Natural killer cell (primary cell): ENCODE measurements at regions not wholly inside any gene's neighbourhood (a gene's known extent, or its start where the extent isn't known, plus 50 kb on each side); places are given as distances from the start of the nearest gene placed in this dataset.
A peak's percentile ranks its signal among the peaks of the same experiment; 100 is the strongest.

Experiments
- ATAC-seq, 3 donors: fragments of 150-1000 bp in 2 of 3; fragments of 200-7000 bp in 1 of 3; cut with Tn5 transposase; 1 replicate in 1 of 3; 2 replicates in 2 of 3; pipeline ENCODE4 v1.10.0; 2021; ENCODE audit warnings: mild to moderate bottlenecking in 2 of 3, moderate library complexity in 2 of 3
- DNase-seq, 2 donors: peaks; one replicate each; pipeline versions ENCODE4 v3.0.0 to v3.0.0-alpha.2; 2013 to 2021; ENCODE audit warnings: mixed read lengths in 1 of 2
- H3K27ac ChIP-seq: one replicate; pipeline ENCODE4 v1.5.1; 2013; ENCODE audit warnings: mild to moderate bottlenecking, low read length
- H3K27me3 ChIP-seq: one replicate; pipeline ENCODE4 v1.6.1; 2013; ENCODE audit warnings: low read length; ENCODE audit not compliant: control insufficient read depth, insufficient read depth
- H3K36me3 ChIP-seq: one replicate; pipeline ENCODE4 v1.6.1; 2013; ENCODE audit warnings: low read length; ENCODE audit not compliant: control insufficient read depth, insufficient read depth
- H3K4me1 ChIP-seq: one replicate; pipeline ENCODE4 v1.6.1; 2013; ENCODE audit warnings: low read length; ENCODE audit not compliant: control insufficient read depth, insufficient read depth
- H3K4me3 ChIP-seq: one replicate; pipeline ENCODE4 v1.5.1; 2013; ENCODE audit warnings: low read length
- H3K9me3 ChIP-seq: one replicate; pipeline ENCODE4 v1.6.1; 2013; ENCODE audit warnings: low read length; ENCODE audit not compliant: control insufficient read depth, insufficient read depth
- H3K27ac Mint-ChIP-seq, 2 donors: one replicate each; pipeline ENCODE4 v1.8.0; 2022; ENCODE audit warnings: mild to moderate bottlenecking in 2 of 2, mixed read lengths in 2 of 2, moderate library complexity in 1 of 2
- H3K27me3 Mint-ChIP-seq, 2 donors: one replicate each; pipeline ENCODE4 v1.8.0; 2022; ENCODE audit warnings: low read depth in 2 of 2, mixed read lengths in 2 of 2
- H3K36me3 Mint-ChIP-seq: one replicate; pipeline ENCODE4 v1.8.0; 2022; ENCODE audit warnings: mixed read lengths
- H3K4me1 Mint-ChIP-seq, 2 donors: one replicate each; pipeline ENCODE4 v1.8.0; 2022; ENCODE audit warnings: mixed read lengths in 2 of 2
- H3K4me3 Mint-ChIP-seq: one replicate; pipeline ENCODE4 v1.8.0; 2022; ENCODE audit warnings: mild to moderate bottlenecking, moderate library complexity, mixed read lengths
- H3K9me3 Mint-ChIP-seq, 2 donors: one replicate each; pipeline ENCODE4 v1.8.0; 2022; ENCODE audit warnings: mixed read lengths in 2 of 2
- WGBS: methylation state at CpG from one replicate; pipeline ENCODE4 v1.1.7; 2013; ENCODE audit warnings: missing lambda C conversion rate; ENCODE audit not compliant: insufficient coverage; 5-methylcytosine and 5-hydroxymethylcytosine counted together
- intact Hi-C: fragments of 100-400 bp; cut with micrococcal nuclease; formaldehyde crosslinking; loops from one replicate; pipeline ENCODE4 v1.14.2; 2022
- TF ChIP-seq, protein P1 (sequence below): fragments of 200-600 bp; IDR thresholded peaks from one replicate; pipeline ENCODE4 v1.8.0; 2022; ENCODE audit warnings: antibody characterized with exemption

DNA sequence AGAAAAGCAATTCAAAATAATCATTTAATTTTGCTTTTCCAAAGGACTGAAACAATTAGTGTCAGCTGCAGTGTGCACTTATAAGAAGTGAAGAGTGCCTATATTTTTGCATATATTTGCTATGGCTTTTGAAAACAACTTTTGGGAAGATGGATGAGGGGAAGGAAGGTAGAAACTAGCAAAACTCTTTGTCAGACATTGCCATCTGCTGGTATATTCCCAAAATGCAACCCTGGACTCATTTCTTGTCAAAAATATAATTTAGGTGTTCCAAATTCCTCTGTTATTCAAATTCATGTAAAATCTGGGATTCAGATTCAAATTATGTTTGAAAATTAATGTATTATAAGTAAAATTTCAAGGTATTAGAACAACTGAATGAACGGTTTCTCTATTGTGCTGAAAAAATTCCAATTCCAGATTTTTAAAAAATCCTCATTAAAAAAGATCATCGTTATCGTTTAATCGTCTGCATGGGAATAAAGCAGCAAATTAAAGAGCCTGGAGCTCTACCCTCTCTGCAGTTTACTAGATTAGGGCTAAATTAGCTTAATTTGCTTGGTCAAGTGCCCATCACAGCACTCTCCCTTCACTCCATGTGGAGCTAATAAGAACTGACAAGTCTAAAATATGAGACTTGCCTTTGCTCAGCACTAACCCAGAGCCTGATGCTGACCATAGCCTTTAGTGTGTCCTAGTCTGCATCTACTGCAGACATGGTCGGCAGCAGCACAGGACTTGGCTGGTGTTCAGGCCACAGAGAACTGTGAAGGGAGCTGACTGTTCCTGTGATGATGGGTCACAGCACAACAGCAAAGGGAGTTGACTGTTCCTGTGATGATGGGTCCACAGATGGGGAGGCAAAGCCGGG, 67.9 kb upstream of the MITF start:
- Mint-ChIP-seq H3K9me3 (no peaks in the 10 kb centered on the region), H3K27ac (no peak overlapping the region)
- peak in 1 of 2 donors; percentile 9 for DNase-seq

DNA sequence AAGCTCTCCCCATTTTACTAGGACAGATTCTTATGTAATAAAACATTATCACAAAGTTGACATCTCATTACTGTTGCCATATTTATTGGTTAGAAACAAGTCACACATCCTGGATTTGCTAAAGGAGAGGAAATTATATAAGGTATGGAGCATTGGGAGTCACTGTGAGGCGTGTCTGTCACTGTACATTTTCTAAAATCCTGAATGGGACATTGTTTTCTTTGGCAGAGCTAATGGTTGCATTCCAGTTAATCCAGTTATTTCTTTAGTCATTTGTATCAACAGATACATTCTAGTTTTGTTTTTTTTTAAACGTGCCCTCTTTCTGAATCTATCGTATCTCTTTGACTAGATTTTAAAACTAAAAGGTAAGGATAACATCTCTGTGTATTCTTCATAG, 70.2 kb upstream of the MITF start:
- no peak overlapping the region for H3K4me3 ChIP-seq
- TF ChIP-seq, protein P1, sequence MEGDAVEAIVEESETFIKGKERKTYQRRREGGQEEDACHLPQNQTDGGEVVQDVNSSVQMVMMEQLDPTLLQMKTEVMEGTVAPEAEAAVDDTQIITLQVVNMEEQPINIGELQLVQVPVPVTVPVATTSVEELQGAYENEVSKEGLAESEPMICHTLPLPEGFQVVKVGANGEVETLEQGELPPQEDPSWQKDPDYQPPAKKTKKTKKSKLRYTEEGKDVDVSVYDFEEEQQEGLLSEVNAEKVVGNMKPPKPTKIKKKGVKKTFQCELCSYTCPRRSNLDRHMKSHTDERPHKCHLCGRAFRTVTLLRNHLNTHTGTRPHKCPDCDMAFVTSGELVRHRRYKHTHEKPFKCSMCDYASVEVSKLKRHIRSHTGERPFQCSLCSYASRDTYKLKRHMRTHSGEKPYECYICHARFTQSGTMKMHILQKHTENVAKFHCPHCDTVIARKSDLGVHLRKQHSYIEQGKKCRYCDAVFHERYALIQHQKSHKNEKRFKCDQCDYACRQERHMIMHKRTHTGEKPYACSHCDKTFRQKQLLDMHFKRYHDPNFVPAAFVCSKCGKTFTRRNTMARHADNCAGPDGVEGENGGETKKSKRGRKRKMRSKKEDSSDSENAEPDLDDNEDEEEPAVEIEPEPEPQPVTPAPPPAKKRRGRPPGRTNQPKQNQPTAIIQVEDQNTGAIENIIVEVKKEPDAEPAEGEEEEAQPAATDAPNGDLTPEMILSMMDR = no peak
- H3K36me3 Mint-ChIP-seq = no peaks in the 10 kb centered on the region

More for the DNA sequence above, 67.9 kb upstream of the MITF start:
- no peak overlapping the region for H3K4me3 ChIP-seq
- Mint-ChIP-seq H3K4me3 (no peak overlapping the region), H3K36me3 (no peaks in the 10 kb centered on the region), H3K4me1 (no peaks in the 10 kb centered on the region), H3K27me3 (no peaks in the 10 kb centered on the region)
- 59% methylated on average over 6 of the region's 6 CpGs for WGBS
- H3K27me3 ChIP-seq = no peaks in the 10 kb centered on the region
- no peaks in the 10 kb centered on the region for H3K4me1 ChIP-seq
- no peaks in the 10 kb centered on the region for H3K9me3 ChIP-seq
- no peak for ATAC-seq
- intact Hi-C loops = no loop called here
- H3K36me3 ChIP-seq = no peaks in the 10 kb centered on the region
- TF ChIP-seq, protein P1 = peak; percentile 32
- H3K27ac ChIP-seq = no peak overlapping the region

GRCh38 chr3:69665026-69665737, 74.1 kb upstream of the MITF start:
- H3K36me3 ChIP-seq = no peaks in the 10 kb centered on the region
- Mint-ChIP-seq H3K9me3 (no peaks in the 10 kb centered on the region), H3K4me3 (no peak overlapping the region), H3K36me3 (no peaks in the 10 kb centered on the region), H3K4me1 (no peaks in the 10 kb centered on the region), H3K27me3 (no peaks in the 10 kb centered on the region), H3K27ac (no peak overlapping the region)
- intact Hi-C loops = no loop called here
- no peak overlapping the region for H3K27ac ChIP-seq
- H3K4me3 ChIP-seq = no peak overlapping the region
- no peaks in the 10 kb centered on the region for H3K27me3 ChIP-seq
- no peak for ATAC-seq
- TF ChIP-seq, protein P1 = no peak
- H3K4me1 ChIP-seq = no peaks in the 10 kb centered on the region
- no peaks in the 10 kb centered on the region for H3K9me3 ChIP-seq
- DNase-seq = no peak
- 41% methylated on average over 4 of the region's 4 CpGs for WGBS

More for the DNA sequence above, 70.2 kb upstream of the MITF start:
- Histone ChIP-seq H3K4me1 (no peaks in the 10 kb centered on the region), H3K27ac (no peak overlapping the region), H3K9me3 (no peaks in the 10 kb centered on the region), H3K27me3 (no peaks in the 10 kb centered on the region), H3K36me3 (no peaks in the 10 kb centered on the region)
- no peak for DNase-seq
- no peak for ATAC-seq
- Mint-ChIP-seq H3K4me1 (no peaks in the 10 kb centered on the region), H3K27ac (no peak overlapping the region), H3K4me3 (no peak overlapping the region), H3K27me3 (no peaks in the 10 kb centered on the region), H3K9me3 (no peaks in the 10 kb centered on the region)
- intact Hi-C loops = no loop called here
- WGBS = 78% methylated on average over 1 of the region's 3 CpGs
